GM23338 (cell line): ENCODE measurements at regions not wholly inside any gene's neighbourhood (a gene's known extent, or its start where the extent isn't known, plus 50 kb on each side); places are given as distances from the start of the nearest gene placed in this dataset.

Experiments used
- CREB1 ChIP-seq: fragments of 250-450 bp; sonication (Bioruptor Pico); IDR thresholded peaks from 2 replicates; pipeline ENCODE4 v1.5.0; 2020; ENCODE audit warnings: low read depth, mild to moderate bottlenecking, moderate library complexity
- CTCF ChIP-seq, 2 experiments: fragments of 200-600 bp in 1 of 2; sonication (generic) in 1 of 2; conservative IDR thresholded peaks; 2 replicates each; pipeline versions ENCODE4 v1.5.1 to v1.6.1; 2016 to 2017; ENCODE audit warnings: antibody characterized with exemption in 2 of 2, low read depth in 2 of 2, mild to moderate bottlenecking in 2 of 2, moderate library complexity in 1 of 2
- EZH2 ChIP-seq: fragments of 200-600 bp; sonication (generic); IDR thresholded peaks from one replicate; pipeline ENCODE4 v1.8.0; 2017; ENCODE audit warnings: antibody characterized with exemption, mild to moderate bottlenecking, low read depth; ENCODE audit not compliant: unreplicated experiment
- EZH2phosphoT487 ChIP-seq: fragments of 200-600 bp; sonication (generic); IDR thresholded peaks from one replicate; pipeline ENCODE4 v1.8.1; 2018; ENCODE audit warnings: antibody characterized with exemption; ENCODE audit not compliant: unreplicated experiment
- JUNB ChIP-seq: IDR thresholded peaks from one replicate; pipeline ENCODE4 v1.6.1; 2016; ENCODE audit warnings: antibody characterized with exemption; ENCODE audit not compliant: unreplicated experiment
- NANOG ChIP-seq: IDR thresholded peaks from 2 replicates; pipeline ENCODE4 v1.6.1; 2016; ENCODE audit warnings: antibody characterized with exemption, borderline replicate concordance
- POLR2AphosphoS5 ChIP-seq: IDR thresholded peaks from 2 replicates; pipeline ENCODE4 v1.6.1; 2016; ENCODE audit warnings: antibody characterized with exemption, low read depth
- REST ChIP-seq: IDR thresholded peaks from one replicate; pipeline ENCODE4 v1.6.1; 2018; ENCODE audit warnings: antibody characterized with exemption; ENCODE audit not compliant: unreplicated experiment
- STAT1 ChIP-seq: IDR thresholded peaks from one replicate; pipeline ENCODE4 v1.6.1; 2016; ENCODE audit warnings: antibody characterized with exemption; ENCODE audit not compliant: unreplicated experiment
- ZNF114 ChIP-seq: fragments of 250-450 bp; sonication (Bioruptor Pico); IDR thresholded peaks from 2 replicates; pipeline ENCODE4 v1.5.0; 2020; ENCODE audit warnings: mild to moderate bottlenecking, moderate library complexity
- ZNF331 ChIP-seq: fragments of 250-450 bp; sonication (Bioruptor Pico); IDR thresholded peaks from 2 replicates; pipeline ENCODE4 v1.5.0; 2020; ENCODE audit warnings: low read depth, mild to moderate bottlenecking, moderate library complexity
- TF ChIP-seq, protein P1 (sequence below): IDR thresholded peaks from 2 replicates; pipeline ENCODE4 v1.6.1; 2016; ENCODE audit warnings: antibody characterized with exemption
- TF ChIP-seq, protein P2 (sequence below): fragments of 250-450 bp; sonication (Bioruptor Pico); IDR thresholded peaks from 2 replicates; pipeline ENCODE4 v1.5.0; 2020; ENCODE audit warnings: mild to moderate bottlenecking, moderate library complexity

DNA sequence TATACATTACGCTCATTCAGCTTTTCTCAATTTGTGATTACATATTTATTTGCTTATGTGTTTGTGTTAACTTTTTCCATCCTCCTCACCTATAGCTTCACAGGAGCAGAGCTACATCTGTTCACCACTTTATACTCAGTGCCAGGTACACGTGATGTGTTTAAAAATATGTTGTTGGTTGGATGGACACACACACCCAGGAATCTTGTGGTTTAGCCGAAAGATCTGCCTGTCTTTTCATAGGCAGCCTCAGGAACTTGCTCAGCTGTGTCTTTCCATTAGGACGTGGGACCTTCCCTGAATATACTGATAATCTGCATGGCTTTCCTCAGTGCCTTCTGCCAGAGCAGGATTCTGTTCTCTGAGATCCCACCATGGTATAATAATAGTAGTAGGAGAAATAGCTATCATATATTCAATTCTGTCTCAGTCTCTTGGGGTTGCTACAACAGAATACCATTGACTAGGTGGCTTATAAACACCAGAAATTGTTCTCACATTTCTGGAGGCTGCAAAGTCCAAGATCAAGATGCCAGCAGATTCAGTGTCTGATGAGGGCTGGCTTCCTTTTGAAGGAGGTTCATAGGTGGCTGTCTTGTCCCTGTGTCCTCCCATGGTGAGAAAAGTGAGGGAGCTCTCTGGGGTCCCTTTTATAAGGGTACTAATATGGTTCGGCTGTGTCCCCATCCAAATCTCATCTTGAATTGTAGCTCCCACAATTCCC lies 50.0 kb upstream of the SOD3 start:
- TF ChIP-seq CTCF (conservative IDR thresholded peaks at IDR 0.05; ENCODE audit: low read depth in 2 of 2), result no peak
- TF ChIP-seq EZH2, result no peak
- TF ChIP-seq CREB1 (CRISPR knock-in tag), result no peak
- no peak for TF ChIP-seq REST
- TF ChIP-seq EZH2phosphoT487, result no peak
- TF ChIP-seq NANOG, result no peak
- no peak for TF ChIP-seq POLR2AphosphoS5
- no peak for TF ChIP-seq JUNB
- no peak for TF ChIP-seq STAT1
- no peak for TF ChIP-seq ZNF331
- TF ChIP-seq, protein P1, sequence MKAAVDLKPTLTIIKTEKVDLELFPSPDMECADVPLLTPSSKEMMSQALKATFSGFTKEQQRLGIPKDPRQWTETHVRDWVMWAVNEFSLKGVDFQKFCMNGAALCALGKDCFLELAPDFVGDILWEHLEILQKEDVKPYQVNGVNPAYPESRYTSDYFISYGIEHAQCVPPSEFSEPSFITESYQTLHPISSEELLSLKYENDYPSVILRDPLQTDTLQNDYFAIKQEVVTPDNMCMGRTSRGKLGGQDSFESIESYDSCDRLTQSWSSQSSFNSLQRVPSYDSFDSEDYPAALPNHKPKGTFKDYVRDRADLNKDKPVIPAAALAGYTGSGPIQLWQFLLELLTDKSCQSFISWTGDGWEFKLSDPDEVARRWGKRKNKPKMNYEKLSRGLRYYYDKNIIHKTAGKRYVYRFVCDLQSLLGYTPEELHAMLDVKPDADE, result no peak
- no peak for TF ChIP-seq ZNF114 (CRISPR knock-in tag)
- TF ChIP-seq, protein P2, sequence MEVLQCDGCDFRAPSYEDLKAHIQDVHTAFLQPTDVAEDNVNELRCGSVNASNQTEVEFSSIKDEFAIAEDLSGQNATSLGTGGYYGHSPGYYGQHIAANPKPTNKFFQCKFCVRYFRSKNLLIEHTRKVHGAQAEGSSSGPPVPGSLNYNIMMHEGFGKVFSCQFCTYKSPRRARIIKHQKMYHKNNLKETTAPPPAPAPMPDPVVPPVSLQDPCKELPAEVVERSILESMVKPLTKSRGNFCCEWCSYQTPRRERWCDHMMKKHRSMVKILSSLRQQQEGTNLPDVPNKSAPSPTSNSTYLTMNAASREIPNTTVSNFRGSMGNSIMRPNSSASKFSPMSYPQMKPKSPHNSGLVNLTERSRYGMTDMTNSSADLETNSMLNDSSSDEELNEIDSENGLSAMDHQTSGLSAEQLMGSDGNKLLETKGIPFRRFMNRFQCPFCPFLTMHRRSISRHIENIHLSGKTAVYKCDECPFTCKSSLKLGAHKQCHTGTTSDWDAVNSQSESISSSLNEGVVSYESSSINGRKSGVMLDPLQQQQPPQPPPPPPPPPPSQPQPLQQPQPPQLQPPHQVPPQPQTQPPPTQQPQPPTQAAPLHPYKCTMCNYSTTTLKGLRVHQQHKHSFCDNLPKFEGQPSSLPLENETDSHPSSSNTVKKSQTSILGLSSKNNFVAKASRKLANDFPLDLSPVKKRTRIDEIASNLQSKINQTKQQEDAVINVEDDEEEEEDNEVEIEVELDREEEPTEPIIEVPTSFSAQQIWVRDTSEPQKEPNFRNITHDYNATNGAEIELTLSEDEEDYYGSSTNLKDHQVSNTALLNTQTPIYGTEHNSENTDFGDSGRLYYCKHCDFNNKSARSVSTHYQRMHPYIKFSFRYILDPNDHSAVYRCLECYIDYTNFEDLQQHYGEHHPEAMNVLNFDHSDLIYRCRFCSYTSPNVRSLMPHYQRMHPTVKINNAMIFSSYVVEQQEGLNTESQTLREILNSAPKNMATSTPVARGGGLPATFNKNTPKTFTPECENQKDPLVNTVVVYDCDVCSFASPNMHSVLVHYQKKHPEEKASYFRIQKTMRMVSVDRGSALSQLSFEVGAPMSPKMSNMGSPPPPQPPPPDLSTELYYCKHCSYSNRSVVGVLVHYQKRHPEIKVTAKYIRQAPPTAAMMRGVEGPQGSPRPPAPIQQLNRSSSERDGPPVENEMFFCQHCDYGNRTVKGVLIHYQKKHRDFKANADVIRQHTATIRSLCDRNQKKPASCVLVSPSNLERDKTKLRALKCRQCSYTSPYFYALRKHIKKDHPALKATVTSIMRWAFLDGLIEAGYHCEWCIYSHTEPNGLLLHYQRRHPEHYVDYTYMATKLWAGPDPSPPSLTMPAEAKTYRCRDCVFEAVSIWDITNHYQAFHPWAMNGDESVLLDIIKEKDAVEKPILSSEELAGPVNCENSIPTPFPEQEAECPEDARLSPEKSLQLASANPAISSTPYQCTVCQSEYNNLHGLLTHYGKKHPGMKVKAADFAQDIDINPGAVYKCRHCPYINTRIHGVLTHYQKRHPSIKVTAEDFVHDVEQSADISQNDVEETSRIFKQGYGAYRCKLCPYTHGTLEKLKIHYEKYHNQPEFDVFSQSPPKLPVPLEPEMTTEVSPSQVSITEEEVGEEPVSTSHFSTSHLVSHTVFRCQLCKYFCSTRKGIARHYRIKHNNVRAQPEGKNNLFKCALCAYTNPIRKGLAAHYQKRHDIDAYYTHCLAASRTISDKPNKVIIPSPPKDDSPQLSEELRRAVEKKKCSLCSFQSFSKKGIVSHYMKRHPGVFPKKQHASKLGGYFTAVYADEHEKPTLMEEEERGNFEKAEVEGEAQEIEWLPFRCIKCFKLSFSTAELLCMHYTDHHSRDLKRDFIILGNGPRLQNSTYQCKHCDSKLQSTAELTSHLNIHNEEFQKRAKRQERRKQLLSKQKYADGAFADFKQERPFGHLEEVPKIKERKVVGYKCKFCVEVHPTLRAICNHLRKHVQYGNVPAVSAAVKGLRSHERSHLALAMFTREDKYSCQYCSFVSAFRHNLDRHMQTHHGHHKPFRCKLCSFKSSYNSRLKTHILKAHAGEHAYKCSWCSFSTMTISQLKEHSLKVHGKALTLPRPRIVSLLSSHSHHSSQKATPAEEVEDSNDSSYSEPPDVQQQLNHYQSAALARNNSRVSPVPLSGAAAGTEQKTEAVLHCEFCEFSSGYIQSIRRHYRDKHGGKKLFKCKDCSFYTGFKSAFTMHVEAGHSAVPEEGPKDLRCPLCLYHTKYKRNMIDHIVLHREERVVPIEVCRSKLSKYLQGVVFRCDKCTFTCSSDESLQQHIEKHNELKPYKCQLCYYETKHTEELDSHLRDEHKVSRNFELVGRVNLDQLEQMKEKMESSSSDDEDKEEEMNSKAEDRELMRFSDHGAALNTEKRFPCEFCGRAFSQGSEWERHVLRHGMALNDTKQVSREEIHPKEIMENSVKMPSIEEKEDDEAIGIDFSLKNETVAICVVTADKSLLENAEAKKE (CRISPR knock-in tag), result no peak
